GM18520 (cell line): ENCODE measurements at regions not wholly inside any gene's neighbourhood (a gene's known extent, or its start where the extent isn't known, plus 50 kb on each side); places are given as distances from the start of the nearest gene placed in this dataset.

Source experiments
- ATAC-seq: cut with Tn5 transposase; IDR thresholded peaks from one replicate; pipeline ENCODE4 v1.9.1; 2021; ENCODE audit not compliant: unreplicated experiment

DNA sequence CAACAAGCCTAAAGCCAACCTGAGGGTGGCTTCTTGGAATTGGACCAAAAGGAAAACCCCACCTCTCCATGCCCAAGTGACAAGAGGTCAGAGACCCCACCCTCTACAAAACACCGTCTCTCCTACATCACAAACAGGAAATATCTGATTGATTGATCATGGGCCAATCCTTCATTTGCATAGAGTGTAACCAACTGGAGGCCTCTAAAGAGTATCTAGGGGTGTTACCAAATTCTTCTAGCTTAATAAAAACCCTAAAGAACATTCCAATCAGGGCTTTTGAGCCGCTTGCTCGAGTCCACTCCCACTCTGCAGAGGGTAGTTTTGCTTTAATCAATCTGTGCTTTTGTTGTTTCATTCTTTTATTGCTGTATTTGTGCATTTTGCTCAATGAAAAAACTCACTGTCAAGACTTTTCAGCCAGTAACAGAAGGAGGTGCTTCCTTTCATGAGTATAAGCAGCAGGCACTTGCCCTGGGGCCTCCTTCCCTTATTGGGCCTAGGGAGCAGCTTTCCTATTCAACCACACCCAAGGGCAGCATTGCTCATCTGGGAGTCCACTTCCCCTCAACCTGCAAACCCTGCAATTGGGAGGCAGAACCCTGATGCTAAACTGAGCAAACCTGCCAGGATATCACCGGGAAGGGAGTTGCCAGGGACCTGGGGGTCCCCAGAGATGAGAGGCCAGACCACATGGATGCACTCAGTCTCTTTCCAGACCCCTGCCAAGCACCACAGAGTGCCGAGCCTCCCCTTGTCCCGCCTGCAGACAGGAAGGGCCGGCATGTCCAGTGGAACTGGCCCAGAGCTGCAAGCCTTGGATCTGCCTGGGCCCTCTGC lies 154.3 kb upstream of the VSTM2B start:
- no peak for ATAC-seq

DNA sequence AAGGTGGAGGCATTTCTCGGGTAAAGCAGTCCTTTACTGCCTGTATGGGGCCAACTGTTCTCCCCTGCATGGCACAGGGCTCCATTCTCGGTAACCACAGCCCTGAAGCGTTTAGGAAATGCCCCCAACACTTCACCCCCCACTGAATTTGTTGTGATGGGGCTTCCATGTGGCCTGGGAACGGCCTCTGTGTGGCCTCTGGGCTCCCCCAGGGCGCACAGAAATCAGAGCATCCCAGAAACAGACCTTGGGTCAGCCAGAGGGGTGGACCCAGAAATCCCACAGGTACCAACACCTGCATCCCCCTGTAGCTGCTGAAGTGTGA lies 153.7 kb upstream of the VSTM2B start:
- no peak for ATAC-seq

DNA sequence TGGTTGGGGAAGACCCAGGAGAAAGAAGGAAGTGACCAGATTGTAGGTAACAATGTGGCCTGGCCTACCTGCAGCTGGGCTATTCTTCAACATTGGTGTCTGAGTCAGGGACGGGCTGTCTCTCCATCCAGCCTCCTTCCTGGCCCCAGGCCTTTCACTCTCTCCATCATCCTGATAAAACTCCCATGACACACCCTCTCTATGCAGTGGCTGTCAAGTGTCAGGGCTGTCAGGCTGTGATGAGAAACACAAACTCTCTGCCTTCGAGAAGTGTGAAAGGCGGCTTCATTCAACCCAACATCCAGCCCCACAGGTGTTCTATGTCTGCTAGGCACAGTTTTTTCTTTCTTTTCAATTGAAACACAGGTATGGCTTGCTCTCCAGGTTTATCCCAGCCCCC lies 153.3 kb upstream of the VSTM2B start:
- ATAC-seq: no peak

DNA sequence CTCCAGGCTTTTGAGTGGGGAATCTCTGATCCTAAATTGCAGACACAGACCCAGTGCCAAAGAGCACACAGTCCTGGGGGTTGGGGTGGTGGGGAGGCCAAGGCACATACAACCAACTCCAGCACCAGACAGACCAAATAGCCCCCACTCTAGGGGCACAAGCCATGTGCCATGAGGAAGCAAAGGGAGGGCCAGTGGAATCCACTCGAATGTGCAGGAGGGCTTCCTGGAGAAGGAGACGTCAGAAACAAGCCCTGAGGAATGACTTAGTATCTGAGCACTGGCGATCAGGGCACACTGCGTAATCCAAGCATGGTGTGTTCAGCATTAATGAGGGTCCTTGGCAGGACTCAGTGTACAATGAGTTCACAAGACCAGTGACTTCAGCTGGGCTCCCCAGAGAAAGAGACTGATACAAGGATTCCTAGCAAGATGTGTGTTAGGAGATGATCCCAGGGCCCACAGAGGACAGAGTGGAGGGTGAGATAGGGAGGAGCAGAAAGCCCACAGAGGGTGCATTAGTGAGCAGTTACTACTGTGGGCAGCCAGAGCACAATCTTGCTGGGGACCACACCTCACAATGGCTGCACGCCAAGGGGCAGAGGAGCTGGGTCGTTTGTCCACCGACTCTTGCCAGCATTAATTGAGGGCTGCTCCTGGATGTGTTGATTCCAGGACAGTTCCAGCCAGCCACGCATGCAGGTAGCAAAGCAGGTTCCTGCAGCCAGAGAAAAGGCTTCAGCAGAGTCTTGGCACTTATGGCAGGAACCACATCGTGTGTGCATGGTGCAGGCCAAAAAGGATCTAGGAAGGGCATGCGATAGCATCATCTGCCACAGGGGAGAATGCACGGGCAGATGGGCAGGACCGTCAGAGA lies 152.6 kb upstream of the VSTM2B start:
- no peak for ATAC-seq

DNA sequence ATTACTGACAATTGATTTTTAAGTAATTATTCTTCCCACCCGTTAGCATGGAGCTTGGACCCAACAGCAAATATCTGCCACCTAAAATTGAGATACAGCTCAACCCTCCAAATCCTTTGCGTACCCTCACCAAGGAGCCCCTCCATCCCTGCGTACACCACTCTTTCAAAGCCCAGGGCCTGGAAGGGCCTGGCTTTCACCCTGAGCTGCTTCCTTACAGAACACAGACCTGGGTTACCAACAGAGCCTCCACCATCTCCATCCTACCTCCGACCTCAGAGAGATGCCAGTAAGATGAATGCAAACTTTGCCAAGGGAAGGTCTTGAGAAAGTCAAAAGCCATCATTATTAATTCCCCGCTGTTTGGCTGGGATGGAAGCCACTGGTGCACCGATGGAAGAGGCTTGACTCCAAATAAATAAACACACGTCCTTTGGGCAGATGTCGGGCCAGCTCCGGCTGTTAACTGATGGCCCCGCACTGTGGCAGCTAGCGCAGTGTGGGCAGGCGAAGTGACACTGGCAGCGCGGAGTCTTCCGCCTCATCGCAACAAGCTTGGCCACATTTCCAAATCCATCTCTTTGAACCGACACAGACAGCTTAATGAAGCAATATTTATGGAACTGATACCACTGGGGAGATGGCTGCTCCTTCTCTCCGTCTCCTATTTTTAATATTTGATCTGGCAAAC lies 150.2 kb upstream of the VSTM2B start:
- no peak for ATAC-seq

DNA sequence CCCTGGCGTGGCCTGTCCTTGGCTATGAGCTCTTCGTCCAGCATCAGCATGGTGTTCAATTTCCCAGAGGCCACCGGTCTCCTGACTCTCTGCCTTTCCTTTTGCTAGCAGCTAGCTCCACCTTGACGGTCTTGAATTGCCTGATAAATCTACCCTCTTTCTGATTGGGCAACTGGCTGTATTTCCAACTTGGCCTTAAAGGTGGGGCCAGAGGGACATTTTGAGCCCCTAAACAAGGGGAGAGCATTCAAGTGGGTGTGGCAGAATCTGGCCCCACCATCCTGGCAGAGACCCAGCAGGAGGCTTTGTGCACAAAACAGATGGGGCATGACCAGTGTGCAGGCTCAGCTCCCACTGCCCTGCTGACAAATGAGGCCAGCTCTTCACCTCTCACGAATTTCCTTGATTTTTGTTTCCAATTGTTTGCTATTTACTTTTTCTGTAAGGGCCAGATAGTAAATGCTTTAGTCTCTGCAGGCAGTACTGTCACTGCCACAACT lies 148.9 kb upstream of the VSTM2B start:
- ATAC-seq: no peak

DNA sequence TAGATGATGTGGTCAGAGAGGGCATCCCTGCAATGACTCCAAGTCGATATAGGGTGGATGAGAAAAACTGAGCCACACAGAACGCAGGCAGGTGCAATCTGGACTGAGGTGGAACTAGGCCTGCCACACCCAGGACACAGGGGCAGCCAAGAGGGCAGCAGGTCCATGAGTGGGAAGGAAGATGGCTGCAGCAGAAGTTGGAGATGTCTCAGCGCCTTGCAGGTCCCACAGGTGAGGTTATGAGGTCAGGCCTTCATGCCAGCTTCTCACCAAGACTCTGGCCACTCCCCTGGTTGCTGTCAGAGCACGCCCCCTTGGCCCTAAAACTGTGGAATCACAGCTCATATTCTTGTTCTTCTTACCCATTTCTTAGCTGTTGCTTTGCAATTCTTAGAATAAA lies 147.7 kb upstream of the VSTM2B start:
- no peak for ATAC-seq

DNA sequence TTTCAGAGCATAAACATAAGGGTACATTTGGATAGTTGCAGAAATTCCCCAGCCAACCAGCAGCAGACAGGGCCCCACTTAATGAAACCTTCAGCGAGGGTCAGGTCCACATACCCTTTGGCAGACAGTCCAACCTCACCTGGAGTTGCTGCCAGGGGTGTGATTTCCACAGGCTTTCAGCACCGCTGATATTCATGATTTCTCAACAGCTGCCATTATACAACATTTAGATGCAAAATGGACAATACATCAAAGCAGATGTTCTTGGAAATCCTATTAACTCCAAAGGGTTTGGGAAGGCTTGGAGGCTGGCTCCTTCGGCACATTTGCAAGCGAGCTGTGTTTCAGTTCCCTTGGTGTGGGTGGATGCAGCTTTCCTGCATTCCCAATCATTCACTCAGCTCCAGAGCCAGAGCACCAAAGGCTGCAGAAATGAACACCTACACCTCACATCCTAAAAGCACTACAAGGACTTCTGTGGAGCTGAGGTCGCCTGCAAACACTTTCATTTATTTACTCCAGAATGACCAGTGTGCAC lies 147.2 kb upstream of the VSTM2B start:
- ATAC-seq: no peak

DNA sequence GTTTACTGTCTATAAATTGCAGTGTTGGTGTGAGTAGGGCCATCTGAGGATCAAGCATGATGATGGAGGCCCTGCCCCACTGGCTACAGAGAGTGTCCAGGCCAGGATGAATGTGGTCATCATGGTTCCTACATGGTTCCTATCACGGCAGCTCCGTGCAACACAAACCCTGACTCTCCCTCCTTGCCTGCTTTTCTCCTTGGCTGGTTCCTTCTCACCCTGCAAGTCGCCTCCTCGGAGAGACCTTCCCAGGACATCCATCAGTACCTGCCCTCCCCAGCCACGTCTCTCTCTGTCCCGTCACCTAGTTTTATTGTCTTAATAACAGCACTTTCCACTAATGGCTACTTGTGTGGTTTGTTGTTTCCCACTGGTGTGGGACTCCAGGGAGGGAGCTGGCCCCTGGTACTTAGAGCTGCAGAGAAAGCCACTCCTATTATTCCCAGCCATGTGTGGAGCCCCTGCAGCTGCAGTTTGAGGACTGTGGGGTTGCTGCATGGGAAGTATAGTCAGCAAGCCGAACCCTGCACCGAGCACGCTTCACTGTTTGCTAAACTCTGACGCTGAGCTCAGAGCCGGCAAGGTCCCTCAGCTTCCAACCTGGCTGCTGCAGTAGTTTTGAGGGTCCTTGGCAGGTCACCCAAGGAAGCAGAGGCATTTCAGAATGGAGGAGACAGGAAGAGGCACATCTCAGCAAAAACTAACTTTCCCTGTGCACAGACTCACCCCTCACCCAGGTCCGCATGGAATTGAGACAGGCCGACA lies 146.4 kb upstream of the VSTM2B start:
- ATAC-seq: no peak

DNA sequence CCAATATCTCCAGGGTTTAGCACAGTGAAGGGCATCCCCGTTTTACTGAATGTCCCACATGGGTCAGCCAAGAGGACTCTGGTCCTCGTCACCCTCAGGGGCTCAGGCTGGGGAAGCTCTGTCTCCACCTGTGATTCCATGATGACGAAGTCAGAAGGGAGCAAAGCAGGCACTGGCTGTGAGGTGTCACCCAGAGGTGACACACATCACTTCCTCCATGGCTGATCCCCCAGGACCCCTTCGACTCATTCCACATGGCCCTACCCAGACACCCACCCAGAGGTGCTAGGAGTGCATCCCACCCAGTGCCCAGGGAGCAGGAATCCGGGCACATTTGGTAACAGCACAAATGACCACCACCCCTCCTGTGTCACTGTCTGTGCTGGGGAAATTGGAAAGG lies 145.2 kb upstream of the VSTM2B start:
- ATAC-seq: no peak

DNA sequence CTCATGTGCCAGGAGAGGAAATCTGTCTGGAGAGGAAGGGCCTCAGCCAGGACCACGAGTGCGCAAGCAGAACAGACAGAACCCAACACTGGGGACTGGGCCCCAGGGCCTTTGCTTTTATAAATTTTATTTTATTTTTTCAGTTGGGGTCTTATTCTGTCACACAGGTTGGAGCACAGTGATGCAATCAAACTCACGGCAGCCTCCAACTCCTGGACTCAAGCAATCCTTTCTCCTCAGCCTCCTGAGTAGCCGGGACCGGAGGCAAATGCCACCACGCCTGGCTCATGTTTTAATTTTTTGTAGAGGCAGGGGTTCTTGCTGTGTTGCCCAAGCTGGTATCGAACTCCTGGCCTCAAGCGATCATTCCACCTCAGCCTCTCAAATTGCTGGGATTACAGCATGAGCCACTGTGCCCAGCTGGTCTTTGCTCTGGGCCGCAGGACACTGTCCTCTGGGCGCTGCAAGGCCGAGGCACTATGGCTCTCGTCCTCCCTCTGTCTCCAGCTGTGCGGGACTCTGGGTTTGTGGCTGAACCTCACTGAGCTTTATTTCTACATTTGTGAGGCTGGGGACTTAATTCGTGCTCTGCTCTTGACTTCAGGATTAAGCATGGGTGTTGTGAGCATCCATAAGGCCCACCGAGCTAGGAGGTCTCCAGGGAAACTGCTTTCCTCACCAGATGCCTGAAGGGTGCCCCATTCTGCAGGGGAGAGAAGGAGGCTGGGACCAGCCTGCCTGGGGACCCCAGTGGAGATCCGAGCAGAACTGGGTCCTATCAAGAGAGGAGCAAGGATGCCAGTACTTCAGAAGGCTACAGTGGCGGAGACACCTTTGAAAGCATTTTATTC lies 144.2 kb upstream of the VSTM2B start:
- ATAC-seq: no peak

DNA sequence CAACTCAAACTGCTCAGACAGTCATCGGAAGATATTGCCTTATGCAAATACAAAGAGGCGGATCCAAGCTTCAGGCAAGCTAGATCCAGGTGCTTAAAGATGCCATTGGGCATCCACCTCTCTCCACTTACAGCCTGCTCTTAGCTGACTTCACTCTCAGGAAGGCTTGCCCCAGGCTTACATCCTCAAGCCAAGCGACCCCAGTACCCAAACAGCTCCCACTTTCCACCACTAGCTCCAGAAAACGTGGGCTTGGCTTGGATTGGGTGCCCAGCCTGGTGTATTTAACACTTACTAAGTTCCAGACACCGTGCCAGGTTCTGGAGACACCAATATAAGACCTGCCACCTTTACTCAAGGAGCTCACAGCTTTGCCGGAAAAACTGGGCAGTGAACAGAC lies 142.1 kb upstream of the VSTM2B start:
- ATAC-seq: no peak

DNA sequence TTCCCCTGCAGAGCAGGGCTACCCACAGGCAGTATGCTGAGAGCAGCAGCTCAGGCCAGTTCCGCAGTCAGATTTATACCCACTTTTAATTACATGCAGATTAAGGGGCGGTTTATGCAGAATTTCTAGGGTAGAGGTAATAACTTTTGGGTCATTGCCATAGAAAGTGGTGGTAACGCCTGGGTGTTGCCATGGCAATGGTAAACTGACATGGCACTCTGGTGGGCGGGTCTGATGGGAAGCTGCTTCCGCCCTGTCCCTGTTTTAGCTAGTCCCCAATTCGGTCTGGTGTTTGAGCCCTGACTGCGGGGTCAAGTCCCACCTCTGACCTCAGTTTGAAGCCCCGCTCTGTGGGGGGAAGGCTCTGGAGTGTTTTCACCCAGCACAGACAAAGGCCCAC lies 141.1 kb upstream of the VSTM2B start:
- no peak for ATAC-seq

DNA sequence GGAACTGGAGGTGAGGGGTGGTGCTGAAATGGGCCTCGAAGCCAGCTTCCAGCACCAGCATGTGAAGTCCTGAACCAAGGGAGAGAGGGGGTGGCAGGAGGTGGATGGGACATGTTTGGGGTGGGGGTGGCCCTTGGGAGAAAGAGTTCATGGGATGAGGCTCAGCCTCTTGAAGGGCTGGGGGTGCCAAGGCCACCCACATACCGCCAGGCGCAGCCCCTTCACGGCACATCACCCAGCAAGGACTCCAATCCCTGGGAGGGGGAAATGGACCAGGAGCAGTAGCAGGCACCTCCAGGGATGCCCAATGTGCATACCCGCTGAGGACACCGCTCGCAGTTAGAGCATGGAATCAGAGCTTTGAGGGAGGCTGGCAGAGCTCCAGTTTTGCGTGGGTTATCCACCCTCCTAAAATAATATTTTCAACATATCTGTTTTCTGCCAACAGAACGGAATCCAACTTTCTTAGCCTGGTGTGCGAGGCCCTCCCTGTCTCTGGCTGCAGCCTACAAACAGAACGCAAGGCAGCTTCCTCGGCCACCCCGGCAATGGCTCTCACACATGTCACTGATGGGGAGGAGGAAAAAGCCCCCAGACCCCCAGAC lies 140.5 kb upstream of the VSTM2B start:
- no peak for ATAC-seq

DNA sequence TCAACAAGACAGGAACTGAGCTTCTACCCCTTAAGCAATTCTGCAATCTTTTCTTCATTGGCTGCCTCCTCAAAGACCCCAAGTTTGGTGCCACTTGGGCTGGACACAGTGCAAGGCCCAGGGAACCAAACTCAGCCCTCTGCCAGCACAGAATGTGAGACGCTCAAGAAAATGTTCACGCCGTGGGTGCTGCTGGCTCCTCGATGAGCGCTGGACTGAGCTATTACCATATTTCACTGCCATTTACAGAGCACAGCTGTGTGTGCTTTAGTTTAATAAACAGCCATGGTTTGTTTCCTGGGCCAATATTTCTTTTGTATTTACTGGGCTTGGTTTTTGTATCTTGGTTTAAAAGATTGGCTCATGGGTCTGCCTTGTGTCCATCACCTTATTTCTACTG lies 138.8 kb upstream of the VSTM2B start:
- ATAC-seq: no peak

DNA sequence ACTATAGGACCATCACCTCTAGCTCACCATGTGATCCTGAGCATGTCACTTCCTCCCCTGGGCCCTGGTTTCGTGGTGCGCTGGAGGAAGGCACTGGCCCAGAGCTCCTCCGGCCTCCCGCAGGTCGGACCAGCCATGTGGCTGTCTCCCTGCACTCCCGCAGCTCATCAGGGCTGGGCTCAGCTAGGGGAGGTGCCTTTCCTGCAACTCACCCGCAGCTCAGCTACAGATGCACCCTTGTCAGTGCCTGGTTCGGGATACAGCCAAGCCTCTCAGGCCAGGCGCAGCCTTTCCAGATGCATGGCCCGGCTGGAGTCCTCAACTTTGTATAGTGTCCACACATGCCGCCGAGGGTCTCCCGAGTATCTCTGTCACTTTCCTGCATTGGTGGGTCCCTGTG lies 138.2 kb upstream of the VSTM2B start:
- no peak for ATAC-seq

DNA sequence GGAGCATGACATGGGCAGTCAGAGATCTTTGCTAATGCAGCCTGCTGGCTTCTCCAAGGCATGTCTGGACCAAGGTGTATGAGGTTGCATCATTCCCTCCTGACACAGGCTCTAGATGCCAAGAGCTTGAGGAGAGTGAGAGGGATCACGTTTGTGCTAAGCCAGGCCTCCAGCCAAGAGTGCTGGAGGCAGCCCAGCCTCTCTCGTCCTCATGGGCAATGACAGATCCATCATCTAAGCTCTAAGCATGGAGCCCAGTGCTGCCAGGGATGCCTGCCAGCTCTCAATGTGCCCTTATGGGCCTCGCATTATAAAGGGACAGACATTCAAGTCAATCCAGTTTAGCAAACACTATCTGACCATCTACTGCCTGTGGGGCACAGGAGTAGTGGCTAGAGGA lies 136.3 kb upstream of the VSTM2B start:
- ATAC-seq: no peak

DNA sequence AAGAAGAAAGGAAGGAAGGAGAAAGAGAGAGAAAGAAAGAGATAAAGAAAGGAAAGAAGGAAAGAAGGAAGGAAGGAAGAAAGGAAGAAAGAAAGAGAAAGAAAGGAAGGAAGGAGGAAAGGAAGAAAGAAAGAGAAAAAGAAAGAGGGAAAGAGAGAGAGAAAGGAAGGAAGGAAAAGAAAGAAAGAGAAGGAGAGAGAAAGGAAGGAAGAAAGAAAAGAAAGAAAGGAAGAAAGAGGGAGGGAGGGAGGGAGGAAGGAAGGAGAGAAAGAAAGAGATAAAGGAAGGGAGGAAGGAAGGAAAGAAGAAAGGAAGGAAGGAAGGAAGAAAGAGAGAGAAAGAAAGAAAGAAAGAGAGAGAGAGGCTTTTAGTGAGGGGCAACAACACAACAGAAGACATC lies 135.1 kb upstream of the VSTM2B start:
- no peak for ATAC-seq

DNA sequence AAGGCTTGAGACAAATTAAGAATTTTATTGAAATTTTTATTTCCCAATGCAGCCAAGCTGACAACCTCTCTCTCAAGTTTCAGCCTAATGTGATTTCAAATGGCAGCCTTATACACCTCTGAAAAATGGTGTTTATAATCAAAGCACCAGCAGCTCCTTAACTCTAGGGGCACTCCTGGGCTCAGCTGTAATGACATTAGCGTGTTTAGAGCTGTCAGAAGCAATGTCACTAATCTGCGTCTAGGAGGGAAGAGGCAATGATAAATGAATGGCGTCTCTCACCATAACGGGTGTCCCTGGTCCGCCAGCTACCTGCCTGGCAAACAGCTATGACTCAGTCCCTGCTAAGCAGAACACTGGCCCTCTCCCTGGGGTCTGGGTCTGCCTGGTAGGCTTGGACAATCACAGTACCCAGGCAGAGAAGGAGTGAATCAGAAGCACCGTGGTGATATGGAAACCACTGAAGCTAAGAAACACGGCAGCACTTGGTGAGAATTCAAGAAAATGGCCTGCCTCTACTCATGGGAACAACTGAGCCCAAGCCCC lies 131.8 kb upstream of the VSTM2B start:
- ATAC-seq: no peak
